Transverse colon (tissue), 4 donors: ENCODE measurements at regions not wholly inside any gene's neighbourhood (a gene's known extent, or its start where the extent isn't known, plus 50 kb on each side); places are given as distances from the start of the nearest gene placed in this dataset.
"Not testable (repeated sequence)": the region's sequence is repeated elsewhere in the genome, so short reads cannot be mapped to it uniquely, and the experiment has no call there.

Source experiments
- DNase-seq: peaks from one replicate; pipeline ENCODE4 v3.0.0-alpha.2; 2019
- H3K27ac ChIP-seq, 4 donors: fragments of 200-600 bp; sonication (generic); 2 replicates each; pipeline ENCODE4 v1.5.1; 2016 to 2018; ENCODE audit warnings: inconsistent platforms in 4 of 4
- H3K27me3 ChIP-seq: fragments of 200-600 bp; sonication (generic); 2 replicates; pipeline ENCODE4 v1.5.1; 2017; ENCODE audit warnings: inconsistent platforms
- H3K36me3 ChIP-seq, 4 donors: fragments of 200-600 bp; sonication (generic); 2 replicates each; pipeline ENCODE4 v1.5.1; 2017 to 2019; ENCODE audit warnings: inconsistent platforms in 4 of 4
- H3K4me1 ChIP-seq, 4 donors: fragments of 200-600 bp; sonication (generic); 2 replicates each; pipeline ENCODE4 v1.5.1; 2017 to 2020; ENCODE audit warnings: inconsistent platforms in 4 of 4
- H3K4me3 ChIP-seq, 4 donors: fragments of 200-600 bp; sonication (generic); 1 replicate in 1 of 4; 2 replicates in 3 of 4; pipeline versions ENCODE4 v1.5.1 to v1.6.1; 2017 to 2019; ENCODE audit warnings: inconsistent platforms in 4 of 4
- H3K9me3 ChIP-seq, 2 donors: fragments of 200-600 bp; sonication (generic); 2 replicates each; pipeline ENCODE4 v1.5.1; 2017 to 2019; ENCODE audit warnings: inconsistent platforms in 2 of 2
- WGBS, 2 donors: methylation state at CpG; one replicate each; pipeline ENCODE4 v1.1.5; 2018; ENCODE audit warnings: low coverage in 1 of 2; 5-methylcytosine and 5-hydroxymethylcytosine counted together
- in situ Hi-C, 4 donors: fragments of 200-750 bp; cut with MboI; loops; one replicate each; pipeline versions ENCODE4 v1.15.0 to v1.15.1; 2017; ENCODE audit warnings: low sequenced_read_pairs in 3 of 4, low pct_ligation_motif_present in 1 of 4, low pct_unique_long_range_greater_than_20kb in 1 of 4
- intact Hi-C: fragments of 100-400 bp; cut with DNase I; formaldehyde crosslinking; loops from one replicate; pipeline ENCODE4 v1.15.1; 2023; ENCODE audit warnings: low total_unique reads
- small RNA-seq, 4 donors: library from RNA; depleted of rRNA; stranded (forward); fragments of <200 nt; gene quantifications; one replicate each; pipeline ENCODE3, GENCODE V24; 2016

DNA sequence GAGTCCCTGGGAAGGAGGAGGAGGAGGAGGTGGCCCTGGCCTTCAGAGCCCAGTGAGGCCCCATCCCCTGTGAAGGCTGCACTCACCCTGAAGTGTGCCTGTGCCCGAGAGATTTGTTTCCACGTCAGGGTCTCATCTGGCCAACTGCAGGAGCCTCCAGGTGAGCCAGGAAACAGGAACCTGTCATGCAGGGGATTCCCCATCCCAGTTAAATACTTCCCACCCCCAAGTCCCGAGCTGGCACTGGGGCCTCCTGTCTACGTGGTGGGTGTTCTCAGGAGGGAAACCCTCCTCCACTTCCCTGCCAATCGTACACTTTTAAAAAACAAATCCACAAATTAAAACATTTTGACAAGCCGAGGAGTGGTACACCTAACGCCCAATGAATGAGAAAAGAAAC lies 50.9 kb upstream of the SFSWAP start:
- DNase-seq, H3K9me3 ChIP-seq, H3K4me3 ChIP-seq, H3K4me1 ChIP-seq, H3K36me3 ChIP-seq, intact Hi-C loops, H3K27ac ChIP-seq, in situ Hi-C loops: not testable (repeated sequence)
- H3K27me3 ChIP-seq, result peaks cover 13% of the 10 kb centered on the region
- 60 to 61% methylated on average over 5 to 7 of the region's 7 CpGs for WGBS, 2 donors

DNA sequence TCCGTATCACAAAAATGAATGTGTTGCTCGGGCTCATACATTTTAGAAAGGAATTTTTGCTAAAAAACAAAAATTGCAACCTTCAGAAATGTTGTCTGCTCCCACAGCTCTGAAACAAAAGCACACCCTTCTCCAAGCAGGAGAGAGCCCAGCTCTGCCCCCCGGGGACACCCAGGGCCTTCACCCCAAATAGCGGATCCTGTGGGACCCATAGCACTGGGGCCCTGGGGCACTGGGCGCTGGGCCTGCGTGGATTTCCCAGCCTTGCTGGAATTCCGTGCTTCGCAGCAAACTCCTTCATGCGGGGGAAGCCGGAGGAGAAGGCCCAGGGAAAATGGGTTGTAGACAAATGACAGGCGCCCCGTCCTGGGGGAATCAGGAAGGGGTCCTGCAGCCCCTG lies 50.5 kb upstream of the SFSWAP start:
- H3K9me3 ChIP-seq, in situ Hi-C loops, H3K4me3 ChIP-seq, H3K27ac ChIP-seq, H3K36me3 ChIP-seq, DNase-seq, intact Hi-C loops, H3K4me1 ChIP-seq: not testable (repeated sequence)
- WGBS, 2 donors, result 78 to 90% methylated on average over 5 to 11 of the region's 12 CpGs
- peaks cover 13% of the 10 kb centered on the region for H3K27me3 ChIP-seq

Small RNAs in the stretch of these regions (small RNA-seq; reads per million reads assigned to genes)
- gene AC140063.1, result 0 reads per million in 4 donors
- gene RNA5SP376, result 0 reads per million in 4 donors
